ENCODE measurements at regions not wholly inside any gene's neighbourhood (a gene's known extent, or its start where the extent isn't known, plus 50 kb on each side); places are given as distances from the start of the nearest gene placed in this dataset.

DNA sequence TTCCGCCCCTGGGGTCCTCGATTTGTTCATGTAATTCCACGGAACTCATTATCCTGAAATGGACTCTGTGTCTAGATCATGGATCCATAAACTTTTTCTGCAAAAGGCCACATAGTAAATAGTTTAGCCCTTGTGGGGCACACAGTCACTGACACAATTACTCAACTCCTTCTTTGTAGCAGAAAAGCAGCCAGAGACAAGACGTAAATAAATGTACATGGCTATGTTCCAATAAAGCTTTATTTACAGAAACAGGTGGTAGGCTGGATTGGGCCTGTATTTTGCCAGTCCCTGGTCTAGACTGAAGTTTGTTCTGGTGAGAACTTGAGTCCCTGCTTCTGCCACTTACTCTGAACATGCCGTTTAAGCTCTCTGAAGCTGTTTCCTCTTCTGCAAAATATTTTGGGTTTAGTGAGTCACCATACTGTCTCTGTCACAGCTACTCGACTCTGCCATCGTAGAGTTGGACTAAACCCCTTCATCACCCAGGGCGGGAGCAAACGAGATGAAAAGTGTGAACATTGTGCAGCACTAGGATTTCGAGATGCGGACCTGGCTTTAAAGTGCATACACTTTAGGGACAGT is 61.9 kb upstream of the FOXF1 start:
- DNase-seq: no peak

DNA sequence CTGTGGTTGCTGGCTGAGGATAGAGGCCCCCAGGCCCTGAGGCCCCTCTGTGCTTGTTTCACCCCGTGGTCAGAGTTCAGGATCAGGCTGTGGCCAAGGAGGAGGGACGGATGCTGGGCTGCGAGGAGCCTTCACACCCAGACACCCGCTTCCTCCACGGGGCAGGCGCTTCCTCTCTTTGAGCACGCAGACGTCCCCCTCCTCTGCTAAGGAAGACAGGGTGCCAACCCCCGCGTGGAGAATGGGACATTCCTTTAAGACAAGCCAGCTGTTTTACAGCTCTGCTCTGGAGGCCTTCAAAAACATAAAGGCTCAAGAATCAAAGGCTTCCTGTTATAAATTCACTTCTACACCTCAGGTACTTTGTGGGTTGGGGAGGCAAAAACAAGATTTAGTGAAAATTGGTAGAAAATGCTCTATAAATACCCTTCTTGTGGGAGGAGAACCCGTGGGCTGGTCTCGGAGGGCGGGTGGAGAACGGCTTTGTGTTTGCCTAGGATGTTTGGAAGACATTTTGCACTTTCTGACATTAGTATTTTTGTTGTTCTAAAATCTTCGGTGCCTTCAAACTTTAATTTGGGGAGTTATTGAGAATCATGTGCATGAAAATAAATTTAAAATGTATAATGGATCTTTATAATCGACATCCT is 60.8 kb upstream of the FOXF1 start:
- no peak for DNase-seq

DNA sequence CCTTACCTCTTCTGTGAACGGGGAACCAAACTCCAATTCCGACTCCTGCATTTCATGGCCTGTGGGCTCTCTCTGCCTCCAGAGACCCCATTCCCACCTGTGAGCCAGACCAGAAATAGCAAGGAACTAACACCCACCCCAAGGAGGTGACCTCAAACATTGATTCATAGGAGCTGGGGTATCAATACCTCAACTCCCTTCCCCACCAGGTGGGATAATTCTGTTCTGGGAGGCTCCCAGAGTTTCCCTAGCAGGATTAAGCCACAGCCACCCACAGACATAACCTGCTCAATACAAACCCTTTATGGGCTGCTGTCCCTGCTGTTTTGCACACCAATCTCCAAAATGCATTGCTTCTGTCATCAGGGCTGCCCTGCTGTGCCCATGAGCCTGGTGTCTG is 59.6 kb upstream of the FOXF1 start:
- DNase-seq: no peak

DNA sequence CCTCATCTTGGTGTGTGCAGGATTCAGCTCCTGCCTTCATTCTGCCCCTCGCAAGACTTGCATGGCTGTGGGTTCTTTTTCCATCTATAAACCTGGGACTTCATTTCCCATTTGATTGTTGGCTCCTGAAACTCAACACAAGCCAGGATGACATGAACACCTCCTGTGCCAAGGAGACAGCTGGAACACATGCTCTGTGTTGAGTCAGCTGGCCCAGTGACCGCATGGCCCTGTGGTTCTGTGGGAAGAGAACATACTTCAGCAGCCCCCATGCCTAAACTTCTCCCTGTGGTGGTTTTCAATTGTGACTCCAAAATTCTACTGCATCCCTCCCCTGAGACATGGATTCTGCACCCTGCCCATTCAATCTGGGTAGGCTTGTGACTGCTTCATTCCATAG is 57.9 kb upstream of the FOXF1 start:
- DNase-seq: no peak

DNA sequence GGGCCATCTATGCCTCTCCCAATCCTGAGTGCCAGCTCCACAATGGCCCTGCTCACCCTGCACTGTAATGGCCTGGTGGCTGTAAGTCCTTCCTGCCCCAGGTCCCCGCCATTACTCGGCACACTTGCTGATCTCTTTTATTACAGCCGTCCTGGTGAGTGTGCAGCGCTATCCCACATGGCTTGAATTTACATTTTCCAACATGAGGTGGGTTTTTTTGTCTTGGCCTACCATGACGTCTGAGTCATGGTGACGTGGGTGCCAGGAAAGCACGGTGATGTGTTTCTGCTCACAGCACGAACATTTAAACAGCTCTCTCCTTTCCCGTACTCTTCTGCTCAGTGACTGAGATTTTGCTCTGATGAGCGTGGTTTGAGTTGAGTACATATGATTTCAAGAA is 55.2 kb upstream of the FOXF1 start:
- DNase-seq: no peak

DNA sequence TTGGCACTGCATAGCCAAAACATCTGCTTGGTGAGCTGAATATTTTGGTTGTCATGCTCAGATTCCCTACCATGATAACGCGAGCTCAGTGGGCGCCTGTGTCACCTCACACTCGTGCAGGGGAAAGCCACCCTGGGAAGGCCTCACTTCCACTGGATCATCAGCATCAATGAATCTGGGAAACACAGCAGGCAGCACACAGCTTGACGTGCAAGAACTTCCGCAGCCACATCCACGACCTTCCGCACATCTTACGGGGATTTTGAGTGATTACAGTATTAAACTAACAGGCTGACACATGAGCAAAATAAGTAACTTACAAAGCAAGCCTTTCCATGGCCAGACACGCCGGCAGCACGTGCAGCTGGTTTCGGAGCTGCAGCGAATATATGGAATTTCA is 54.7 kb upstream of the FOXF1 start:
- DNase-seq: no peak

DNA sequence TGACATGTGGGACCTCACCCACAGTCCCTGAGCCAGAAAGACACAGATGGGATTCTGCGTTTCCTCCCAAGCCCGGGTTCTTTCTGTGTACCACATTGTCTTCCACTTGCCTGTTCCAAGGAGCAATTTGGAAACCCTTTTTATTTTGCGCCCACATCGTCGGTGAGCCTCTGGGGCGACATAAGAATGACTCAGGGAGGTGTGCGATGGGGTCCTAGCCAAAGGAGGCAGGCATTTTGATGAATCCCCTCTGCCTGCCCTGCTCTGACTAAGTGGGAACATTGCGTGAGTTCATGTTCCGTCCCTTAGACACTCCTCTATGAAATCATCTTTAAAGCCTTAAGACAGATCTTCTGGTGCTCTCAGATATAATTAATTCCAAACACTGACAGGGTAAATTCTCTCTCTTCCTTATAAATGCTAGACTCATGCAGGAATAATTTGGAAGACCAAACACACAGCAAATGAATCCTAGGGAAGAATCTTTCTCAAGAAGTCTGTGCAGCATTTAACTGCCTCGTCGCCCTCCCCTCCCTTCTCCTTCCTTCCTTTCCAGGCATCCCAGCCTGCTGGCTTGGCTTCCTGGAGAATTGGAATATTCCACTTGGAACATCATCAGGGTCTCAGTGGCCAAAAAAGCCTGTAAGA is 52.7 kb upstream of the FOXF1 start:
- DNase-seq: no peak

DNA sequence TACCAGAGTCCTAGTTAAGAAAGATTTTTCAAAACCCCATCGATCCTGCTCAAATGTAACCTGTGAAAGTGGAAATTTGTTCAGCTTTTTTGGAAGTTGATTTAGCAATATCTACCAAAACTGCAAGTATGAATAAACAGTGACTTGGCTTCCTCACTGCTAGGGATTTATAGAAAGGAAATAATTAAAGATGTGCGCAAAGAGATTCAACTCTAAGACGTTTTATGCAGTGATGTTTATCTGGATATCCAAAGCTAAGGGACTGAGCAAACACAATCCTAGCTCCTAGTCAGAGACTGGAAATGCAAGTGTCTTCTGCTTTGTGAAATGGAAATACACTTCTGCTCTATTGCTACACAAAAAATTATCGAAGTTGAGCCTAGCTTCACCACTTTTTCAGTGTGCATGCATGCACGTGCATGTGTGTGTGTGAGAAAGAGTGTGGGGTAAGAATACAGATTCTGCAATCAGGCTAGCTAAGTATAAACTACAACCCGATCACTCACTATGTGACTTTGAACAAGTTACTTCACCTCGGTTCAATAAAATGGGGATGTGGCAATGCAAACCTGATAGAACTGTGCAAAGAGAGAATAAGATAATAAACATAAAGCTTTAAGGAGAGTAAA is 52.1 kb upstream of the FOXF1 start:
- DNase-seq: no peak

DNA sequence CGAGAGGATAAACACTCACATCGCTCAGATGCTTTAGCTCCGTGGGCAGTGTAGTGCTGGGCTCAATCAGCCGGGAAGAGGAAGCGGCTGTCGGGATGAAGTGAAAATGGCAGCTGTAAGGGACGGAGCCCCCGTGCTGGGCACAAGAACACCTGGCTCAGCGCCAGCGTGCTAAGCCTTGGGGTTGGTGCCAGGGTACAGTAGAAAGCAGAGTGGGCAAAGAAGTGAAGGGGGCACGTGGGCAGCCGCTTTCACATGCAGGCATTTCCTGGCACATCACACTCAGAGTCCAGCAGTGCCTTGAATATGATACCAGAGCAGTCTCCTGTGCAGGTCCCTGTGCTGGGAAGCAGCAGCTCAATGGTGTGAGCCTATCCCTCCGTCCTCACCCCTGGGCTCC is 51.1 kb upstream of the FOXF1 start:
- no peak for DNase-seq

Measured in right kidney (tissue), 1 donor.